ENCODE measurements at regions not wholly inside any gene's neighbourhood (a gene's known extent, or its start where the extent isn't known, plus 50 kb on each side); places are given as distances from the start of the nearest gene placed in this dataset.
"Not testable (repeated sequence)": the region's sequence is repeated elsewhere in the genome, so short reads cannot be mapped to it uniquely, and the experiment has no call there.

- DNase-seq (ENCODE audit: extremely low read depth, low read depth), result no peak
- no peak for TF ChIP-seq CTCF (IDR thresholded peaks at IDR 0.05; ENCODE audit: low read depth, low read length, missing control alignments)
- H3K4me3 ChIP-seq (replicated peaks; ENCODE audit: low read depth, low read length), result no peak overlapping the region
These were observed 320.2 kb upstream of the SFSWAP start for GRCh38 chr12:131390412-131391334.

- no peak overlapping the region for H3K4me3 ChIP-seq (replicated peaks; ENCODE audit: low read depth, low read length)
- TF ChIP-seq CTCF (IDR thresholded peaks at IDR 0.05; ENCODE audit: low read depth, low read length, missing control alignments), result no peak
- no peak for DNase-seq (ENCODE audit: extremely low read depth, low read depth)
These were observed 319.5 kb upstream of the SFSWAP start for GRCh38 chr12:131391399-131391798.

GRCh38 chr12:131394752-131395151 lies 316.1 kb upstream of the SFSWAP start:
- DNase-seq (ENCODE audit: extremely low read depth, low read depth); H3K4me3 ChIP-seq (replicated peaks; ENCODE audit: low read depth, low read length): not testable (repeated sequence)

- H3K4me3 ChIP-seq (replicated peaks; ENCODE audit: low read depth, low read length); DNase-seq (ENCODE audit: extremely low read depth, low read depth): not testable (repeated sequence)
These were observed 315.6 kb upstream of the SFSWAP start for GRCh38 chr12:131395209-131395684.

- H3K4me3 ChIP-seq (replicated peaks; ENCODE audit: low read depth, low read length), result no peak overlapping the region
- no peak for DNase-seq (ENCODE audit: extremely low read depth, low read depth)
- TF ChIP-seq CTCF (IDR thresholded peaks at IDR 0.05; ENCODE audit: low read depth, low read length, missing control alignments), result no peak
These were observed 314.8 kb upstream of the SFSWAP start for GRCh38 chr12:131395971-131396573.

- no peak for TF ChIP-seq CTCF (IDR thresholded peaks at IDR 0.05; ENCODE audit: low read depth, low read length, missing control alignments)
- DNase-seq (ENCODE audit: extremely low read depth, low read depth), result no peak
- no peak overlapping the region for H3K4me3 ChIP-seq (replicated peaks; ENCODE audit: low read depth, low read length)
These were observed 313.3 kb upstream of the SFSWAP start for GRCh38 chr12:131397493-131398181.

- TF ChIP-seq CTCF (IDR thresholded peaks at IDR 0.05; ENCODE audit: low read depth, low read length, missing control alignments), result no peak
- H3K4me3 ChIP-seq (replicated peaks; ENCODE audit: low read depth, low read length), result no peak overlapping the region
- DNase-seq (ENCODE audit: extremely low read depth, low read depth), result no peak
These were observed 311.9 kb upstream of the SFSWAP start for GRCh38 chr12:131399000-131399399.

GRCh38 chr12:131400668-131401294 lies 310.1 kb upstream of the SFSWAP start:
- not testable (repeated sequence) for DNase-seq (ENCODE audit: extremely low read depth, low read depth); H3K4me3 ChIP-seq (replicated peaks; ENCODE audit: low read depth, low read length)

GRCh38 chr12:131401907-131402633 lies 308.8 kb upstream of the SFSWAP start:
- not testable (repeated sequence) for H3K4me3 ChIP-seq (replicated peaks; ENCODE audit: low read depth, low read length); DNase-seq (ENCODE audit: extremely low read depth, low read depth)

Data from HFF-Myc (cell line).